Natural killer cell treated with Interleukin-12 subunit alpha and Interleukin-12 subunit beta and Interleukin-15 and Interleukin-18, amount 100 ng/mL, for 72 hours (primary cell): ENCODE measurements at regions not wholly inside any gene's neighbourhood (a gene's known extent, or its start where the extent isn't known, plus 50 kb on each side); places are given as distances from the start of the nearest gene placed in this dataset.
A peak's percentile ranks its signal among the peaks of the same experiment; 100 is the strongest.

Source experiments
- ATAC-seq, 2 donors: fragments of 150-1000 bp; cut with Tn5 transposase in 1 of 2; sonication (Bioruptor Pico), chemical (Tn5 transposase) in 1 of 2; 2 replicates each; pipeline ENCODE4 v1.10.0; 2021
- DNase-seq: peaks from one replicate; pipeline ENCODE4 v3.0.0; 2022; ENCODE audit warnings: low spot score
- H3K27ac Mint-ChIP-seq, 2 donors: 1 replicate in 1 of 2; 2 replicates in 1 of 2; pipeline ENCODE4 v1.8.0; 2022; ENCODE audit warnings: mixed read lengths in 2 of 2, mild to moderate bottlenecking in 1 of 2, moderate library complexity in 1 of 2
- H3K27me3 Mint-ChIP-seq, 2 donors: 1 replicate in 1 of 2; 2 replicates in 1 of 2; pipeline ENCODE4 v1.8.0; 2022; ENCODE audit warnings: mixed read lengths in 2 of 2
- H3K36me3 Mint-ChIP-seq: one replicate; pipeline ENCODE4 v1.8.0; 2022; ENCODE audit warnings: mixed read lengths
- H3K4me1 Mint-ChIP-seq, 2 donors: 1 replicate in 1 of 2; 2 replicates in 1 of 2; pipeline ENCODE4 v1.8.0; 2022; ENCODE audit warnings: low read depth in 2 of 2, mixed read lengths in 2 of 2, mild to moderate bottlenecking in 1 of 2
- H3K4me3 Mint-ChIP-seq: one replicate; pipeline ENCODE4 v1.8.0; 2022; ENCODE audit warnings: mixed read lengths
- H3K9me3 Mint-ChIP-seq: 2 replicates; pipeline ENCODE4 v1.8.0; 2022; ENCODE audit warnings: mixed read lengths

GRCh38 chr5:101942321-101942882, 353.7 kb downstream of the SLCO4C1 start:
- H3K9me3 Mint-ChIP-seq = no peaks in the 10 kb centered on the region
- H3K27ac Mint-ChIP-seq = no peak overlapping the region
- H3K36me3 Mint-ChIP-seq = no peaks in the 10 kb centered on the region
- ATAC-seq = peak in 1 of 2 donors; percentile 53
- H3K4me3 Mint-ChIP-seq = no peak overlapping the region
- no peak for DNase-seq
- H3K4me1 Mint-ChIP-seq = peaks cover 4 to 6% of the 10 kb centered on the region in 2 donors
- H3K27me3 Mint-ChIP-seq = no peaks in the 10 kb centered on the region

- Mint-ChIP-seq H3K4me3 (no peak overlapping the region), H3K36me3 (no peaks in the 10 kb centered on the region), H3K9me3 (no peaks in the 10 kb centered on the region), H3K27me3 (peaks cover 0 to 1% of the 10 kb centered on the region in 2 donors), H3K27ac (no peak overlapping the region), H3K4me1 (no peaks in the 10 kb centered on the region)
- ATAC-seq = no peak
- no peak for DNase-seq
These were observed 359.0 kb downstream of the SLCO4C1 start for GRCh38 chr5:101937041-101937440.

GRCh38 chr5:101935086-101935485, 361.0 kb downstream of the SLCO4C1 start:
- ATAC-seq (no peak), DNase-seq (no peak)
- H3K27me3 Mint-ChIP-seq = peaks cover 0 to 2% of the 10 kb centered on the region in 2 donors
- H3K36me3 Mint-ChIP-seq = no peaks in the 10 kb centered on the region
- no peak overlapping the region for H3K27ac Mint-ChIP-seq
- H3K4me1 Mint-ChIP-seq = no peaks in the 10 kb centered on the region
- H3K9me3 Mint-ChIP-seq = no peaks in the 10 kb centered on the region
- no peak overlapping the region for H3K4me3 Mint-ChIP-seq

GRCh38 chr5:101932599-101932998, 363.5 kb downstream of the SLCO4C1 start:
- ATAC-seq (no peak), DNase-seq (no peak)
- H3K4me1 Mint-ChIP-seq = no peaks in the 10 kb centered on the region
- no peak overlapping the region for H3K4me3 Mint-ChIP-seq
- no peaks in the 10 kb centered on the region for H3K36me3 Mint-ChIP-seq
- no peak overlapping the region for H3K27ac Mint-ChIP-seq
- H3K27me3 Mint-ChIP-seq = peaks cover 0 to 2% of the 10 kb centered on the region in 2 donors
- H3K9me3 Mint-ChIP-seq = no peaks in the 10 kb centered on the region

GRCh38 chr5:101929628-101930027, 366.5 kb downstream of the SLCO4C1 start:
- Mint-ChIP-seq H3K36me3 (no peaks in the 10 kb centered on the region), H3K27ac (no peak overlapping the region)
- no peak for DNase-seq

GRCh38 chr5:101917166-101917565, 378.9 kb downstream of the SLCO4C1 start:
- no peak overlapping the region for H3K27ac Mint-ChIP-seq
- H3K27me3 Mint-ChIP-seq = no peaks in the 10 kb centered on the region
- no peaks in the 10 kb centered on the region for H3K36me3 Mint-ChIP-seq
- ATAC-seq = no peak
- DNase-seq = no peak
- no peak overlapping the region for H3K4me3 Mint-ChIP-seq
- no peaks in the 10 kb centered on the region for H3K4me1 Mint-ChIP-seq
- H3K9me3 Mint-ChIP-seq = peaks cover 2% of the 10 kb centered on the region

More at GRCh38 chr5:101929628-101930027, 366.5 kb downstream of the SLCO4C1 start:
- Mint-ChIP-seq H3K4me1 (peaks cover 0 to 2% of the 10 kb centered on the region in 2 donors), H3K27me3 (peaks cover 0 to 2% of the 10 kb centered on the region in 2 donors), H3K4me3 (no peak overlapping the region), H3K9me3 (no peaks in the 10 kb centered on the region)
- ATAC-seq = no peak

GRCh38 chr5:101915554-101915953, 380.5 kb downstream of the SLCO4C1 start:
- no peaks in the 10 kb centered on the region for H3K27me3 Mint-ChIP-seq
- DNase-seq (no peak), ATAC-seq (no peak)
- H3K36me3 Mint-ChIP-seq = no peaks in the 10 kb centered on the region
- no peak overlapping the region for H3K4me3 Mint-ChIP-seq
- peaks cover 2% of the 10 kb centered on the region for H3K9me3 Mint-ChIP-seq
- H3K4me1 Mint-ChIP-seq = no peaks in the 10 kb centered on the region
- H3K27ac Mint-ChIP-seq = no peak overlapping the region

GRCh38 chr5:101904736-101905135, 391.3 kb downstream of the SLCO4C1 start:
- no peak overlapping the region for H3K27ac Mint-ChIP-seq
- H3K27me3 Mint-ChIP-seq = no peaks in the 10 kb centered on the region
- no peaks in the 10 kb centered on the region for H3K36me3 Mint-ChIP-seq
- H3K4me3 Mint-ChIP-seq = no peak overlapping the region
- no peaks in the 10 kb centered on the region for H3K4me1 Mint-ChIP-seq
- H3K9me3 Mint-ChIP-seq = no peaks in the 10 kb centered on the region
- DNase-seq = no peak
- ATAC-seq = no peak

- H3K27ac Mint-ChIP-seq = no peak overlapping the region
- no peaks in the 10 kb centered on the region for H3K36me3 Mint-ChIP-seq
- no peaks in the 10 kb centered on the region for H3K4me1 Mint-ChIP-seq
- H3K27me3 Mint-ChIP-seq = no peaks in the 10 kb centered on the region
- DNase-seq (no peak), ATAC-seq (no peak)
- H3K9me3 Mint-ChIP-seq = no peaks in the 10 kb centered on the region
- H3K4me3 Mint-ChIP-seq = no peak overlapping the region
These were observed 398.2 kb downstream of the SLCO4C1 start for GRCh38 chr5:101897914-101898313.

- ATAC-seq (no peak), DNase-seq (no peak)
- Mint-ChIP-seq H3K9me3 (peaks cover 6% of the 10 kb centered on the region), H3K27ac (no peak overlapping the region), H3K27me3 (no peaks in the 10 kb centered on the region), H3K4me1 (no peaks in the 10 kb centered on the region), H3K36me3 (peaks cover 7% of the 10 kb centered on the region), H3K4me3 (no peak overlapping the region)
These were observed 401.1 kb downstream of the SLCO4C1 start for GRCh38 chr5:101894985-101895384.

GRCh38 chr5:101878190-101878589, 417.9 kb downstream of the SLCO4C1 start:
- Mint-ChIP-seq H3K27ac (no peak overlapping the region), H3K36me3 (no peaks in the 10 kb centered on the region), H3K4me3 (no peak overlapping the region), H3K4me1 (no peaks in the 10 kb centered on the region), H3K27me3 (no peaks in the 10 kb centered on the region), H3K9me3 (no peaks in the 10 kb centered on the region)
- DNase-seq (no peak), ATAC-seq (no peak)

- Mint-ChIP-seq H3K36me3 (no peaks in the 10 kb centered on the region), H3K4me3 (no peak overlapping the region), H3K27me3 (no peaks in the 10 kb centered on the region), H3K4me1 (no peaks in the 10 kb centered on the region), H3K9me3 (no peaks in the 10 kb centered on the region), H3K27ac (no peak overlapping the region)
- DNase-seq = no peak
- no peak for ATAC-seq
These were observed 418.6 kb downstream of the SLCO4C1 start for GRCh38 chr5:101877451-101877850.

- no peak for DNase-seq
- Mint-ChIP-seq H3K4me1 (no peaks in the 10 kb centered on the region), H3K9me3 (peaks cover 12% of the 10 kb centered on the region), H3K36me3 (no peaks in the 10 kb centered on the region), H3K27ac (no peak overlapping the region), H3K4me3 (no peak overlapping the region), H3K27me3 (no peaks in the 10 kb centered on the region)
- no peak for ATAC-seq
These were observed 429.6 kb downstream of the SLCO4C1 start for GRCh38 chr5:101866473-101866872.

GRCh38 chr5:101860563-101860962, 435.5 kb downstream of the SLCO4C1 start:
- ATAC-seq (no peak), DNase-seq (no peak)
- Mint-ChIP-seq H3K27me3 (no peaks in the 10 kb centered on the region), H3K27ac (no peak overlapping the region), H3K36me3 (no peaks in the 10 kb centered on the region), H3K9me3 (peaks cover 12% of the 10 kb centered on the region), H3K4me3 (no peak overlapping the region), H3K4me1 (no peaks in the 10 kb centered on the region)

GRCh38 chr5:101860145-101860544, 435.9 kb downstream of the SLCO4C1 start:
- ATAC-seq (no peak), DNase-seq (no peak)
- no peak overlapping the region for H3K27ac Mint-ChIP-seq
- H3K4me3 Mint-ChIP-seq = no peak overlapping the region
- H3K9me3 Mint-ChIP-seq = peaks cover 12% of the 10 kb centered on the region
- H3K27me3 Mint-ChIP-seq = no peaks in the 10 kb centered on the region
- H3K4me1 Mint-ChIP-seq = no peaks in the 10 kb centered on the region
- H3K36me3 Mint-ChIP-seq = no peaks in the 10 kb centered on the region
